HEK293 (cell line): ENCODE measurements at regions not wholly inside any gene's neighbourhood (a gene's known extent, or its start where the extent isn't known, plus 50 kb on each side); places are given as distances from the start of the nearest gene placed in this dataset.

Experiments
- CTCF ChIA-PET: fragments of 350-600 bp; formaldehyde crosslinking; extraction: SDS; loops from one replicate; lab custom pipeline; 2021; ENCODE audit warnings: antibody characterized with exemption; lab: Yijun Ruan, JAX
- POLR2A ChIA-PET: fragments of 300-600 bp; formaldehyde crosslinking; extraction: SDS; loops from one replicate; lab custom pipeline; 2020; ENCODE audit warnings: antibody characterized with exemption, inconsistent platforms; lab: Yijun Ruan, JAX
- H3K27ac ChIP-seq: fragments of 200-500 bp; sonication (Bioruptor generic); 2 replicates; pipeline ENCODE4 v1.5.1; 2014; ENCODE audit warnings: low read depth, low read length, control low read depth, inconsistent platforms; ENCODE audit errors: extremely low read depth
- H3K36me3 ChIP-seq, 2 experiments: fragments of 200-500 bp in 1 of 2; sonication (Bioruptor generic) in 1 of 2; 1 replicate in 1 of 2; 2 replicates in 1 of 2; pipeline ENCODE4 v1.5.1; 2014 to 2017; ENCODE audit warnings: inconsistent platforms in 2 of 2, low read length in 2 of 2; ENCODE audit not compliant: control insufficient read depth in 2 of 2, insufficient read depth in 1 of 2
- H3K4me1 ChIP-seq: fragments of 200-500 bp; sonication (Bioruptor generic); 2 replicates; pipeline ENCODE4 v1.5.1; 2014; ENCODE audit warnings: mild to moderate bottlenecking, low read length, inconsistent platforms; ENCODE audit not compliant: control insufficient read depth, insufficient read depth
- H3K4me3 ChIP-seq: 2 replicates; pipeline ENCODE4 v1.5.1; 2011; ENCODE audit warnings: low read depth, mild to moderate bottlenecking, control low read depth, low read length, moderate library complexity
- H3K9me3 ChIP-seq: fragments of 200-500 bp; sonication (Bioruptor generic); 2 replicates; pipeline ENCODE4 v1.5.1; 2014; ENCODE audit warnings: low read depth, low read length, inconsistent platforms; ENCODE audit not compliant: control insufficient read depth, insufficient read depth
- BCL11A ChIP-seq: fragments of 450-650 bp; formaldehyde crosslinking; IDR thresholded peaks from 2 replicates; pipeline ENCODE4 v1.5.1; 2016; ENCODE audit warnings: low read depth, missing biosample characterization, missing genetic modification characterization
- EGR2 ChIP-seq: fragments of 450-650 bp; formaldehyde crosslinking; IDR thresholded peaks from 2 replicates; pipeline ENCODE4 v1.5.1; 2016; ENCODE audit warnings: low read depth, missing biosample characterization, missing genetic modification characterization
- PRDM6 ChIP-seq: fragments of 450-650 bp; formaldehyde crosslinking; IDR thresholded peaks from 2 replicates; pipeline ENCODE4 v1.5.1; 2017; ENCODE audit warnings: missing biosample characterization, missing genetic modification characterization
- SP2 ChIP-seq: fragments of 450-650 bp; formaldehyde crosslinking; IDR thresholded peaks from 2 replicates; pipeline ENCODE4 v1.5.1; 2016; ENCODE audit warnings: missing biosample characterization, missing genetic modification characterization
- SP7 ChIP-seq: fragments of 450-650 bp; formaldehyde crosslinking; IDR thresholded peaks from 2 replicates; pipeline ENCODE4 v1.5.1; 2016; ENCODE audit warnings: missing biosample characterization, missing genetic modification characterization
- YY2 ChIP-seq: fragments of 450-650 bp; formaldehyde crosslinking; IDR thresholded peaks from 2 replicates; pipeline ENCODE4 v1.5.1; 2016; ENCODE audit warnings: missing biosample characterization, missing genetic modification characterization
- ZBTB17 ChIP-seq: fragments of 450-650 bp; formaldehyde crosslinking; IDR thresholded peaks from 2 replicates; pipeline ENCODE4 v1.5.1; 2016; ENCODE audit warnings: missing biosample characterization, missing genetic modification characterization
- ZBTB21 ChIP-seq: fragments of 450-650 bp; formaldehyde crosslinking; IDR thresholded peaks from 2 replicates; pipeline ENCODE4 v1.5.1; 2017; ENCODE audit warnings: missing biosample characterization, missing genetic modification characterization
- ZBTB7A ChIP-seq: fragments of 450-650 bp; formaldehyde crosslinking; IDR thresholded peaks from 2 replicates; pipeline ENCODE4 v1.5.1; 2016; ENCODE audit warnings: low read depth, missing biosample characterization, missing genetic modification characterization
- ZFP41 ChIP-seq: fragments of 450-650 bp; formaldehyde crosslinking; IDR thresholded peaks from 2 replicates; pipeline ENCODE4 v1.5.1; 2016; ENCODE audit warnings: missing biosample characterization, missing genetic modification characterization, borderline replicate concordance
- ZIC2 ChIP-seq: fragments of 450-650 bp; formaldehyde crosslinking; IDR thresholded peaks from 2 replicates; pipeline ENCODE4 v1.5.1; 2016; ENCODE audit warnings: missing biosample characterization, missing genetic modification characterization
- ZNF148 ChIP-seq: fragments of 450-650 bp; formaldehyde crosslinking; IDR thresholded peaks from 2 replicates; pipeline ENCODE4 v1.5.0; 2017; ENCODE audit warnings: missing biosample characterization, missing genetic modification characterization, borderline replicate concordance
- ZNF24 ChIP-seq: fragments of 450-650 bp; formaldehyde crosslinking; IDR thresholded peaks from 2 replicates; pipeline ENCODE4 v1.5.1; 2016; ENCODE audit warnings: missing biosample characterization, missing genetic modification characterization
- ZNF394 ChIP-seq: fragments of 450-650 bp; formaldehyde crosslinking; IDR thresholded peaks from 2 replicates; pipeline ENCODE4 v1.5.1; 2016; ENCODE audit warnings: missing biosample characterization, missing genetic modification characterization, mild to moderate bottlenecking, moderate library complexity, borderline replicate concordance
- ZNF664 ChIP-seq: fragments of 450-650 bp; formaldehyde crosslinking; IDR thresholded peaks from 2 replicates; pipeline ENCODE4 v1.5.1; 2016; ENCODE audit warnings: missing biosample characterization, missing genetic modification characterization
- ZNF707 ChIP-seq: fragments of 450-650 bp; formaldehyde crosslinking; IDR thresholded peaks from 2 replicates; pipeline ENCODE4 v1.5.1; 2016; ENCODE audit warnings: missing biosample characterization, missing genetic modification characterization
- ZSCAN23 ChIP-seq: fragments of 450-650 bp; formaldehyde crosslinking; IDR thresholded peaks from 2 replicates; pipeline ENCODE4 v1.5.1; 2016; ENCODE audit warnings: missing biosample characterization, missing genetic modification characterization

- no peaks in the 10 kb centered on the region for H3K9me3 ChIP-seq
- ChIA-PET POLR2A (no interaction called here), CTCF (no interaction called here)
- TF ChIP-seq ZBTB17: no peak
- no peak for TF ChIP-seq SP2 (tag by site-specific recombination)
- no peak for TF ChIP-seq ZNF664 (tag by site-specific recombination)
- no peak for TF ChIP-seq ZFP41
- no peaks in the 10 kb centered on the region for H3K36me3 ChIP-seq
- H3K4me1 ChIP-seq: no peaks in the 10 kb centered on the region
- H3K4me3 ChIP-seq: no peak overlapping the region
- no peak overlapping the region for H3K27ac ChIP-seq
These were observed 580.7 kb downstream of the RFPL4B start for GRCh38 chr6:112927641-112928320.

- no peak for TF ChIP-seq BCL11A
- no peak for TF ChIP-seq ZNF394
- TF ChIP-seq ZNF148: no peak
- no peak for TF ChIP-seq ZNF707 (tag by site-specific recombination)
- no peak for TF ChIP-seq EGR2 (tag by site-specific recombination)
- no peak for TF ChIP-seq PRDM6 (tag by site-specific recombination)
- no peak for TF ChIP-seq YY2
- TF ChIP-seq ZBTB7A: no peak
- no peak for TF ChIP-seq ZNF24 (tag by site-specific recombination)
- TF ChIP-seq ZIC2 (tag by site-specific recombination): no peak
- no peaks in the 10 kb centered on the region for H3K36me3 ChIP-seq
- no peak overlapping the region for H3K27ac ChIP-seq
- no peak overlapping the region for H3K4me3 ChIP-seq
- POLR2A ChIA-PET: no interaction called here
- no peaks in the 10 kb centered on the region for H3K9me3 ChIP-seq
- H3K4me1 ChIP-seq: no peaks in the 10 kb centered on the region
- CTCF ChIA-PET: no interaction called here
These were observed 582.5 kb downstream of the RFPL4B start for GRCh38 chr6:112929641-112930040.

- CTCF ChIA-PET: interaction anchor here (0.9 kb wide), 1 partner anchor 927 kb away, joined by 3 read pairs; no protein-coding TSS in a partner anchor
- no peaks in the 10 kb centered on the region for H3K4me1 ChIP-seq
- no peaks in the 10 kb centered on the region for H3K36me3 ChIP-seq
- H3K27ac ChIP-seq: no peak overlapping the region
- H3K4me3 ChIP-seq: no peak overlapping the region
- TF ChIP-seq ZBTB21 (tag by site-specific recombination) (0 out of 2 replicates have a peak, but pooled peaks have one; percentile 31), SP7 (tag by site-specific recombination) (peak; percentile 60), ZSCAN23 (tag by site-specific recombination) (no peak)
- POLR2A ChIA-PET: no interaction called here
- no peaks in the 10 kb centered on the region for H3K9me3 ChIP-seq
These were observed 584.7 kb downstream of the RFPL4B start for GRCh38 chr6:112931832-112932231.
